ENCODE measurements at regions not wholly inside any gene's neighbourhood (a gene's known extent, or its start where the extent isn't known, plus 50 kb on each side); places are given as distances from the start of the nearest gene placed in this dataset.

DNA sequence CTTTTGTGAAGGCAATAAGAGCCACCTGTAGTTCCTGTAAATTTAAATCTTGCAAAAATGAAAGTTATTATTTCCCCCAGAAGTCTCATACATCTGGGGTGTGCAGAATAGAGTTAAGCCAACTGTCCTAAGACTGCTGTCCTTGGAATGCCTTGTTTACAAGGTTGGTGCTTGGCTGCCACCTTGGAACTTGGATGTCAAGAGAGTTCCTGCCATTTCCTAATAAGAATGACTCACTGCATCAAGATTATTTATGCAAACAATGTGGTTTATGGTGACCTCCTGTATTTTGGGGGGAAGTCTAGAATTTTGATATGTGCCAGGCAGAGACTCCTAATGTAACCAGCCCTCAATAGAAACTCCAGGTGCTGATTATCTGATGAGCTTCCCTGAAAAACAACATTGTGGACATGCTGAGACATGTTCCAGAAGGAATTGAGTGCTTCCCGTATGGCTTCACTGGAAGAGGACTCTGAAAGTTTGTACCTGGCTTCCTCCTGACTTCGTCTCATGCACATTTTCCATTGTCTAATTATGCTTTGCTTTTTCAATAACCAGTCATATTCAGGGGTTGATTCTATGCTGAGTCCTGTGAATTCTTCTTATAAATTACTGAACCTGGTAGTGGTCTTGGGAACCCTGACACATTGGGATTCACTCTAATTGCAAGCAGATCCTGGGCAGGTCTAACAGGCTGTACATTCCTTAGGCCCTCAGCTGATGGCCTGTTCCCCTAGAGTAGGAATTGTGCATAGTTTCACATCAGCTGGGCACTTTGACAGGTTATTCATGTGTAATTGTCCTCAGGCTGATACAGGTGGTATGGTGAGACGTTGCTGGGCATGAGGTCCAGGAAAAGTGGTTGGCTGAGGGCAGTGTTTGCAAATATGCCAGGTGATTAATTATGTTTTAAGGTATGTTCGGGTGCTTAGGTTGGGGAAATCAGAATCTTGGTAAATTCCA is 1370.7 kb upstream of the TMEM132C start:
- Histone ChIP-seq H3K27ac (ENCODE audit: insufficient read length, low read depth, low read length) (no peak overlapping the region), H2BK12ac (ENCODE audit: insufficient read length, low read depth, low read length) (no peak overlapping the region), H2BK20ac (ENCODE audit: low read depth, low read length, poor library complexity, severe bottlenecking) (no peak overlapping the region), H3K4me2 (ENCODE audit: insufficient read depth, insufficient read length, low read length) (no peak overlapping the region), H3K56ac (ENCODE audit: insufficient read length, low read depth, low read length) (no peak overlapping the region), H2BK15ac (ENCODE audit: low read depth, low read length) (no peak overlapping the region), H3T11ph (ENCODE audit: low read length) (no peak overlapping the region), H2AFZ (ENCODE audit: low read length) (no peak overlapping the region), H2AK5ac (ENCODE audit: insufficient read length, low read length) (no peak overlapping the region), H3K18ac (ENCODE audit: insufficient read length, low read depth, low read length) (no peak overlapping the region), H4K8ac (replicated peaks; ENCODE audit: insufficient read length, low read depth, low read length) (no peak overlapping the region), H2BK120ac (ENCODE audit: low read depth, low read length, poor library complexity, severe bottlenecking) (no peak overlapping the region), H4K20me1 (ENCODE audit: control insufficient read depth, insufficient read depth, insufficient read length) (no peaks in the 10 kb centered on the region), H3K9ac (ENCODE audit: extremely low read depth, insufficient read length, low read length) (no peak overlapping the region), H3K79me1 (ENCODE audit: insufficient read depth, low read depth, low read length, poor library complexity, severe bottlenecking) (no peaks in the 10 kb centered on the region), H3K9me3 (ENCODE audit: control insufficient read depth, low read depth, low read length) (no peaks in the 10 kb centered on the region), H3K23ac (ENCODE audit: insufficient read length, low read depth, low read length) (no peak overlapping the region), H3K27me3 (ENCODE audit: insufficient read depth, low read length) (no peaks in the 10 kb centered on the region), H4K91ac (ENCODE audit: insufficient read length, low read depth, low read length) (no peak overlapping the region), H3K79me2 (ENCODE audit: insufficient read depth, low read length) (no peaks in the 10 kb centered on the region), H3K4ac (ENCODE audit: low read depth, low read length) (no peak overlapping the region), H4K5ac (ENCODE audit: insufficient read length, low read depth, low read length) (no peak overlapping the region), H3K23me2 (ENCODE audit: insufficient read length, low read depth, low read length, poor library complexity, severe bottlenecking) (no peaks in the 10 kb centered on the region), H3K14ac (ENCODE audit: insufficient read depth, low read length) (no peak overlapping the region), H3K4me1 (ENCODE audit: insufficient read depth, low read length) (peaks cover 1% of the 10 kb centered on the region; the same call in 1 of the 2 replicates), H2BK5ac (ENCODE audit: insufficient read length, low read length) (no peak overlapping the region)
- DNase-seq: no peak
- no peak overlapping the region for H3K27ac Mint-ChIP-seq
- H3K4me3 Mint-ChIP-seq: no peak overlapping the region
- peaks cover 0 to 4% (median 0%) of the 10 kb centered on the region in 3 experiments; a peak in 2 of 7 replicates for H3K36me3 Mint-ChIP-seq (ENCODE audit: insufficient read depth in 1 of 3, low read depth in 3 of 3)
- peaks cover 10 to 13% of the 10 kb centered on the region in 2 experiments for H3K4me1 Mint-ChIP-seq
- no CpG with 5 or more reads among the region's 4 CpGs for WGBS (ENCODE audit: extremely low coverage, insufficient read length, low lambda C conversion rate)
- peaks cover 15% of the 10 kb centered on the region for H3K27me3 Mint-ChIP-seq (ENCODE audit: low read depth)
- H3K9me3 Mint-ChIP-seq: peaks cover 0 to 3% of the 10 kb centered on the region in 2 experiments; a peak in 1 of 5 replicates
- TF ChIP-seq, protein P1, sequence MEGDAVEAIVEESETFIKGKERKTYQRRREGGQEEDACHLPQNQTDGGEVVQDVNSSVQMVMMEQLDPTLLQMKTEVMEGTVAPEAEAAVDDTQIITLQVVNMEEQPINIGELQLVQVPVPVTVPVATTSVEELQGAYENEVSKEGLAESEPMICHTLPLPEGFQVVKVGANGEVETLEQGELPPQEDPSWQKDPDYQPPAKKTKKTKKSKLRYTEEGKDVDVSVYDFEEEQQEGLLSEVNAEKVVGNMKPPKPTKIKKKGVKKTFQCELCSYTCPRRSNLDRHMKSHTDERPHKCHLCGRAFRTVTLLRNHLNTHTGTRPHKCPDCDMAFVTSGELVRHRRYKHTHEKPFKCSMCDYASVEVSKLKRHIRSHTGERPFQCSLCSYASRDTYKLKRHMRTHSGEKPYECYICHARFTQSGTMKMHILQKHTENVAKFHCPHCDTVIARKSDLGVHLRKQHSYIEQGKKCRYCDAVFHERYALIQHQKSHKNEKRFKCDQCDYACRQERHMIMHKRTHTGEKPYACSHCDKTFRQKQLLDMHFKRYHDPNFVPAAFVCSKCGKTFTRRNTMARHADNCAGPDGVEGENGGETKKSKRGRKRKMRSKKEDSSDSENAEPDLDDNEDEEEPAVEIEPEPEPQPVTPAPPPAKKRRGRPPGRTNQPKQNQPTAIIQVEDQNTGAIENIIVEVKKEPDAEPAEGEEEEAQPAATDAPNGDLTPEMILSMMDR (conservative IDR thresholded peaks at IDR 0.05): no peak

Measured in H9 (cell line).